T-helper 1 cell treated with Interleukin-12 subunit alpha and Interleukin-12 subunit beta and Interleukin-4 antibody, amounts not matched to agents 30 μg/mL and 1 μg/mL, for 36 hours (primary cell): ENCODE measurements at regions not wholly inside any gene's neighbourhood (a gene's known extent, or its start where the extent isn't known, plus 50 kb on each side); places are given as distances from the start of the nearest gene placed in this dataset.

Source experiments
- H3K27ac Mint-ChIP-seq: one replicate; pipeline ENCODE4 v1.8.0; 2021; ENCODE audit warnings: mild to moderate bottlenecking, mixed read lengths
- H3K27me3 Mint-ChIP-seq: one replicate; pipeline ENCODE4 v1.8.0; 2021; ENCODE audit warnings: low read depth, mixed read lengths
- H3K36me3 Mint-ChIP-seq: one replicate; pipeline ENCODE4 v1.8.0; 2021; ENCODE audit warnings: low read depth, mixed read lengths
- H3K4me1 Mint-ChIP-seq: one replicate; pipeline ENCODE4 v1.8.0; 2021; ENCODE audit warnings: low read depth, mixed read lengths
- H3K4me3 Mint-ChIP-seq: one replicate; pipeline ENCODE4 v1.8.0; 2021; ENCODE audit warnings: mild to moderate bottlenecking, moderate library complexity, mixed read lengths
- H3K9me3 Mint-ChIP-seq: one replicate; pipeline ENCODE4 v1.8.0; 2021; ENCODE audit warnings: mixed read lengths

DNA sequence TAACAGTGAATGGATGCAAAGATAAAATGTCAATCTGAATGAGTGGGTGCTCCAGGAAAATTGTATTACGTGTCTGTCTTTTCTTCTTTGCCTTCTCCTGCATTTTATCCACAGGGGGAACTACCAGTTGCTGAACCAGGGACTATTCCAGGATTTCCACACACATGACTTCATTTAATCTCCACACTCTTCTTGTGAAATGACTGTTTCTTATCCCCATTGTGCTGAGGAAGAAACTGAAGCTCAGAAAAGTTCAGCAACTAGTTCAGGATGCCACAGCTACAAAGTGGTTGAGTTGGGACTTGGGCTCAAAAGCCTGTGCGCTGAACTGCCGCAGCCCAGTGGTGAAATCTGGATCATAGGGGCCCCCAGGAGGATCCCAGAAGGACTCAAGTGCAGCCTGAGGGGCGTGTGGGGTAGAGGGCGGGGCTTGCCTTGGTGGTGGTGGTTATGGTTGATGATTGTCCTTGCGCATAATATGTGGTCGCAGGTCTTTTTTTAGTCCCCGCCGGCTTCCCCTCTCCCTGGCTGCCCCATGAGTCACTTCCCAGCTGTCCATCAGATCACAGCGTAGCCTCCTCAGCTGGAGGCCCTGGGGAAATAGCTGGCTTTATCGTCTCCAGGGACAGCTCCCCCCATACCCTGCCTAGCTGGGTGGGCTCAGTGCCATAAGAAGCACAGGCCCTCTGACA lies 235.2 kb upstream of the CRY1 start:
- H3K4me3 Mint-ChIP-seq: no peak overlapping the region
- no peak overlapping the region for H3K27ac Mint-ChIP-seq
- no peaks in the 10 kb centered on the region for H3K9me3 Mint-ChIP-seq
- peaks cover 5% of the 10 kb centered on the region for H3K36me3 Mint-ChIP-seq
- H3K27me3 Mint-ChIP-seq: no peaks in the 10 kb centered on the region
- H3K4me1 Mint-ChIP-seq: peaks cover 66% of the 10 kb centered on the region

DNA sequence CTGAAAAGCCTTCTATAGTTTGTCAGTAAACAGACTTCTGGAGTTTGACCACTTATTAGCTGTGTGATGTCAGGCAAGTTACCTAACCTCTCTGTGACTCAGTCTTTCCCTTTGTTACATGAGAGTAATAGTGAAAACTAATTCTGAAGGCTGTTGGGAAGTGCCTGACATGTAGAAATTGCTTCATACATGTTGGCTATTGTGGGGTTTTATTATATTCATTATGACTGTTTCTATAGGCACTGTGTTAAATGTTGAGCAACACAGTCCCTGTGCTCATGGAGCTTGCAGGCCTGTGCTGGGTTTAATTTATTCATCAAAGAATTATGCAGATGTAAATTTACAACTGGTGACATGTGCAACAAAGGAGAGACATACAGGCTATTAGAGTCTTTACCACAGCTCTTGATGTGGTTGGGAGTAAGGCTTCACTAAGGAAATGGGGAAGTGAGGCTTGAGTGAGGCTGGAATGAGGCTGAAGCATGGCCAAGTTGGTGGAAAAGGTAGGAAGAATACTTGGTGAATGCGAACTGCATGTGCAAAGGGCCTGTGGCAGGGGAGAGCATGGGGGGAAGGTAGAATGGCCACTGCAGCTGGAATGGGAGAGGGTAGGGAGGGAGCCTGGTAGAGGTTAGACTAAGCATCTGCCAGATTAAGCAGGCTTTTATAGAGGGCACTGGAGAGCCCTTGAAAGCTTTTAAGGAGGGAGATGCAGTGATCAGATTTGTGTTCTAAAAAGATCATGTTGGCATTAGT lies 236.4 kb upstream of the CRY1 start:
- Mint-ChIP-seq H3K4me3 (peak overlapping the region; percentile 18), H3K4me1 (peaks cover 66% of the 10 kb centered on the region), H3K27me3 (no peaks in the 10 kb centered on the region), H3K36me3 (peaks cover 13% of the 10 kb centered on the region), H3K27ac (no peak overlapping the region), H3K9me3 (no peaks in the 10 kb centered on the region)

DNA sequence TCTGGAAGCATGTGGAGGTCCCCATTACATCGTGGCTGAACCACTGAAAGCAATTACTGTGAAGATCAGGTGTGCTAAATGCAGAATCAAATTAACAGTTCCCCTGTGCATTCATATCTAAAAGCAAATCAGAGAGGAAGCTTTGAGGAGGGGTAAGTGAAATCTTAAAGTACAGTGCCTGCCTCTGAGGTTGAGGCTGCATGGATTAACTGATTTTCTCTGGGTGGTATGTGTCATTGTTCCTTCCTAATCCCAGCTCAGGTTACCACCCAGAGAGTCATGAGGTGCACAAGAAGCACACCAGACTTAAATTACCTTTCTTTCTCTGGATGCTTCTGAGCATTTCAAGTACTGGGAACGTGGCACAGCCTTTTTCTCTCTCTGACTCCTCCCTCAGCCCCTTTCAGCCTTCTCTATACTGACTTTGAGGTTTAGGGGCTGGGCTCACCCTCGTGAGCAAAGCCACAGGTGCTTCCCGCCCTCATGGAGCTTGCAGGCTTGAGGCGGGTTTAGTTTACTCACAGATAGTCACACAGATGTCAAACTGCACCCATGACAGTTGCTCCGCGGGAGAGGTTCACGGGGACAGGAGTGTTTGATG lies 237.6 kb upstream of the CRY1 start:
- Mint-ChIP-seq H3K4me1 (peaks cover 69% of the 10 kb centered on the region), H3K36me3 (peaks cover 15% of the 10 kb centered on the region), H3K9me3 (no peaks in the 10 kb centered on the region), H3K4me3 (peak overlapping the region; percentile 27), H3K27ac (peak overlapping the region; percentile 8), H3K27me3 (no peaks in the 10 kb centered on the region)

DNA sequence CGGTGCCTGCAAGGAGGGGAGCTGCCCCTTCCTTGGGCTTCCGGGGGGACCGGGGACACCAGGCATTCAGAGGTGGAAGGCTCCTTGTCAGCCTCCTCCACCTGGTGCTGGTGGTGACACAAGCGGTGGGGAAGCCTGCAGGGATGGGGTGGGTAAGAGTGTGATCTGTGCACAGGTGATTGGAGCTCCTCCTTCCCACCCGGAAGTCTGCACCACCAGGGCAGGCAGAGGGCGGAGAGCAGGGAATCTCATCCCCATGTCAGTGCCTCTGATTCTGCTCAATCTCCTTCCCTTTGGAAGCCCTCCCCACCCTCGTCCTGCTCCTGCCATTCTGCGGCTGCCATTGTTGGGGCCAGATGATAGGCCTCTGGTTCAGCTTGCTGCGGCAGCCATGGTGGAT lies 238.1 kb upstream of the CRY1 start:
- peak overlapping the region; percentile 8 for H3K27ac Mint-ChIP-seq
- peaks cover 15% of the 10 kb centered on the region for H3K36me3 Mint-ChIP-seq
- no peaks in the 10 kb centered on the region for H3K9me3 Mint-ChIP-seq
- H3K27me3 Mint-ChIP-seq: no peaks in the 10 kb centered on the region
- no peak overlapping the region for H3K4me3 Mint-ChIP-seq
- peaks cover 66% of the 10 kb centered on the region for H3K4me1 Mint-ChIP-seq

DNA sequence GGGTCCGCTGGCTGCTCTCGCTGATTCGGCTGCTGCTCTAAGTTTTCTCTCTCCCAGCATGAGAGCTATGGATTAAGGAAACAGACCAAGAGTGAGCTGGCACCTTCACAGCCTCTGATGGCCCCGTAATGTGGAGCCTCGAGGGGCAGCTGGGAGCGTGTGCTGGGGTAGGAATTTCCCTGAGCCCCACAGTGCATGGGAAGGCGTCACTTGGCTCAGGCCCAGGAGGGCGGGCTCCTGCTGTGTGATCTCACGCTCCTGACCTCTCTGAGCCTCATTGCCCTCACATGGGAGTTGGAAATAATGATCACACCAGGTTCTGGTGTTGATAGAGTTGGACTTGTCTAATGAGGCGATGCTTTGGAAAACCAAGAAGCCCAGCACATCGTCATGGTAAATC lies 238.6 kb upstream of the CRY1 start:
- Mint-ChIP-seq H3K36me3 (peaks cover 15% of the 10 kb centered on the region), H3K27me3 (no peaks in the 10 kb centered on the region), H3K9me3 (no peaks in the 10 kb centered on the region), H3K4me1 (peaks cover 63% of the 10 kb centered on the region), H3K4me3 (no peak overlapping the region), H3K27ac (no peak overlapping the region)

DNA sequence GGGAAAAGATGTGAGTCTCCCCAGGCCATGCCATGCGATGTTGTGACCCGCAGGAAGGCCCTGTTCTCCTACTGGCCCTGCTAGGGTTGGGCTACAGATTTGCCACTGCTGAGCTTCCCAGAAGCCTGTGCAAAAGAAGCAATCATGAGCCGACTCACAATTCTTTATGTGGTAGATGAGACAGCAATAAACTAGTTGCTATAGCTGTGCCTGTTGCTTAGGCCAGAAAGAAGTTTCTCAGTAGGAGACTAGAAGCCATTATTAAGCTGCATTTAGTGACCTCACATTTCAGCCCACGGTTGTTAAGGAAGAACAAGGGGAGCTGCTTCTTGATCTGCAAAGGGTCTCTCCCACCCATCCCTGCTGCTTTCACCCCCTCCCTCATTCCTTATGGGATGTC lies 239.4 kb upstream of the CRY1 start:
- Mint-ChIP-seq H3K4me3 (no peak overlapping the region), H3K4me1 (peaks cover 63% of the 10 kb centered on the region), H3K36me3 (peaks cover 15% of the 10 kb centered on the region), H3K9me3 (no peaks in the 10 kb centered on the region), H3K27ac (no peak overlapping the region), H3K27me3 (no peaks in the 10 kb centered on the region)

DNA sequence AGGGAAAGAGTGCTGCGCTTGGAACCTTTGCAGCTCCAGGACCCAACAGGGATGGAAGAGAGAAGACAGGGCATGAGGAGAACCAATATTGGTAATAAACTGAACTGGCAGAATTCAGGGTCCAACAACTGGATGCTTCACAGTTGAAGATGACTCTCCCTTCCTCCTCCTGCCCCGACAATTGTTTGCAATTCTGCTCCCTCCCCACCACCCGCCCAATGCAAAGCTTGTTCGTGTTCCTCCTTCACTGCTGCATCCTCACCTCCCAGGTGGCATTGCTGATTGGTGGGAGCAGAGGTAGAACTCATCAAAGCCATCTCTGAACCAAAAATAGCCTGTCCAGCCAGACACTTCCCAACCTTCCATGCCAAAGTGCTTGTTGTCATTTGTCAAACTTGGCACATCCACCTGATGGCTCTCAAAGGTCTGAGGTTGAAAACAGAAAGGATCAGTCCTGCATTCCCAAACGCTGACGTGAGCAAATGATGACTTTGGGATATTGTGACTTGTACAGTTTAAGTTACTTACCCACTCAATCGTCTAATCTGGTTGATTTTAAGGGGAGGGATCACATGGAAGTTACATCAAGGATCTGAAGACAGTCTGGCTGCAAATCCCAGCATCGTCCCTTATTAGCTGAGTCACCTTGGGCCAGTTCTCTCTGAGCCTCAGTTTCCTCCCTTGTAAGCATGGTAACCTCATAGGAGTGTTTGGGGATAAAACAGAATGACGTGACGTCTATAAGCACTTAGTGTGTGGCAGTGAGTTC lies 242.6 kb upstream of the CRY1 start:
- Mint-ChIP-seq H3K27me3 (no peaks in the 10 kb centered on the region), H3K4me1 (peaks cover 49% of the 10 kb centered on the region), H3K4me3 (no peak overlapping the region), H3K36me3 (peaks cover 19% of the 10 kb centered on the region), H3K9me3 (no peaks in the 10 kb centered on the region), H3K27ac (no peak overlapping the region)

DNA sequence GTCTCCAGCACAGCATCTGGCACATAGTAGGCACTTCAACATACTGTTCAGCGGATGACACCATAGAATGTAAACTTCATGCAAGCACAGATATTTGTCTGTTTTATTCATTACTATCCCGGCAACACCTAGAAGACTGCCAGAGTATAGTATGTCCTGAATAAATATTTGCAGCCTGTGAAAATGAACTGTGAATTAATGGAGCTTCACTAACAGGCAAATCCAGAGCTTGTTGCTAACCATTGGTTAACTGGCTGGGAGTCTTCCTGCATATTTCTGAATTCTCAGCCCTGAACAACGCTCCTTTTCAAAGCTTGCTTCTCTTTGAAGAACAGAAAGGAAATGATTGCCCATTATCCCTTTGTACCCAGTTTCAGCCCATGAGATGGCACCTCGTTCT lies 243.3 kb upstream of the CRY1 start:
- H3K27ac Mint-ChIP-seq: no peak overlapping the region
- H3K4me3 Mint-ChIP-seq: no peak overlapping the region
- no peaks in the 10 kb centered on the region for H3K9me3 Mint-ChIP-seq
- no peaks in the 10 kb centered on the region for H3K27me3 Mint-ChIP-seq
- H3K36me3 Mint-ChIP-seq: peaks cover 21% of the 10 kb centered on the region
- peaks cover 47% of the 10 kb centered on the region for H3K4me1 Mint-ChIP-seq

DNA sequence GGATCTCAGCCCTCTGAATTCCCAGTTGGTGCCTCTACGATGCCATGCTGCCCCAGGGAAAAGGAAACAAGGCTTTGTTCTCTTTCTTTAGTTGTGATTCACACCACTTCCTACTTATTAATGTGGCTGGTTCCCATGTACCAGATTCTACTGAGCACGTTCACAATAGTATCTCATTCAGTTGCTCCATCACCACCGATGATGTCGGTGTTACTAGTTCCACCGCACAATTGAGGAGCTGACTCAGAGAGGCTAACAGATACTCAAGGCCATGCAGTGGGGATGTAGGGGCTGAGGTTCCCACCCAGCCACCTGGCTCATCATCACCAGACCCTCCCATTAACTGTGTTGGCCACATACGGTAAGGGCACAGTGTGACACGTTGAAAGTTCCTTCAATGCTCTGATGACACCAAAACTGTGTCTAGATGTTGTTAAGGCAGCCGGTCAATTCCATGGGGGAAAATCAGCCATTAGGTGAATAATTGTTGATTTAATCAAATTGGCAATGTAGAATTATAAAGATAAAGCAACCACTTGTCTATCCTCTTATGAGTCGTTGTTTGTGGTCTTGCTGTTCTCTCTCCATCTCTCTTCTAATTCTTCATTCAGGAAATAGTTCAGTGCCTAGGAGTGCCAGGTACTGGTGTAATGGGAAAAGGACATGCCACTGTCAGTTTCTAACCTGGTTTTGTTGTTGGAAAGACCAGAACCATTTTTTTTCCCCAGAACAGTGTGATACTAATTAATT lies 244.2 kb upstream of the CRY1 start:
- peaks cover 27% of the 10 kb centered on the region for H3K36me3 Mint-ChIP-seq
- H3K27me3 Mint-ChIP-seq: no peaks in the 10 kb centered on the region
- peaks cover 41% of the 10 kb centered on the region for H3K4me1 Mint-ChIP-seq
- no peak overlapping the region for H3K4me3 Mint-ChIP-seq
- no peaks in the 10 kb centered on the region for H3K9me3 Mint-ChIP-seq
- no peak overlapping the region for H3K27ac Mint-ChIP-seq

DNA sequence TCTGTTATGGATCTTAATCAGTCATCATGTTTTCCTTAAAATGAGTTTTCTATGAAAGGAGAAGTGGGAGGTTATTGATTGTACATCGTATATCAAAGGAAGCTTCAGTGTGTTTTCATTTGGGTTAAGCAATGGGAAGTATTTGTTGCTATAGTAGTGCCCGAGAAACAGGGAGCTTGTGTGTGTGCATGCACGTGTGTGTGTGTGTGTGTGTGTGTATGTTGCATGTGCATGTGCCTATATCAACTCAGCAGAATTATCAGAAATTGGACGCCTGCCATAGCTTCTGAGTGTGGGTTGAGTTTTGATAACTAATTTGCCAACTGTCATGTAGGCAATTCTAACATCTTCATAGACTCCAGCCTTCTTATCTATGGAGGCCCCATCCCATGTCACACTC lies 246.1 kb upstream of the CRY1 start:
- no peak overlapping the region for H3K4me3 Mint-ChIP-seq
- peaks cover 28% of the 10 kb centered on the region for H3K36me3 Mint-ChIP-seq
- no peak overlapping the region for H3K27ac Mint-ChIP-seq
- no peaks in the 10 kb centered on the region for H3K27me3 Mint-ChIP-seq
- peaks cover 6% of the 10 kb centered on the region for H3K9me3 Mint-ChIP-seq
- peaks cover 29% of the 10 kb centered on the region for H3K4me1 Mint-ChIP-seq

DNA sequence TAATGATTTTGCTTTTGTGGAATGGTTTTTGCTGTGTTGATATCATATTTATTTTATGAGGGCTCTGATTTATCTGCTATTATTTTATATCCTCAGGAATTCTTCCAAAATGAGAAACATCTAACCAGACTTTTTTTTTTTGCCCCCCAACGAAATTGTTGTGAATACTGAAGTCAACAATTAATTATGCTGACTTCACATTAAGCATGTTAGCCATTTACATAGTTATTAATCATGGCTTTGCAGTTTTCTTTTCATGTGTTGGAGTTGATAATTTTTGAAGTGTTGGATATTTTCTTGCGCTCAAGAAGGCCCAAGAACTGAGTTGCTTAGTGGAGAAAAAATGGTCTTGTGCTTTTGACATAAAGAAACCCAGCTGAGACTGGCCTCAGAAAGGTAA lies 246.6 kb upstream of the CRY1 start:
- peaks cover 27% of the 10 kb centered on the region for H3K4me1 Mint-ChIP-seq
- H3K9me3 Mint-ChIP-seq: peaks cover 6% of the 10 kb centered on the region
- no peak overlapping the region for H3K4me3 Mint-ChIP-seq
- H3K27me3 Mint-ChIP-seq: no peaks in the 10 kb centered on the region
- H3K36me3 Mint-ChIP-seq: peaks cover 26% of the 10 kb centered on the region
- H3K27ac Mint-ChIP-seq: no peak overlapping the region

DNA sequence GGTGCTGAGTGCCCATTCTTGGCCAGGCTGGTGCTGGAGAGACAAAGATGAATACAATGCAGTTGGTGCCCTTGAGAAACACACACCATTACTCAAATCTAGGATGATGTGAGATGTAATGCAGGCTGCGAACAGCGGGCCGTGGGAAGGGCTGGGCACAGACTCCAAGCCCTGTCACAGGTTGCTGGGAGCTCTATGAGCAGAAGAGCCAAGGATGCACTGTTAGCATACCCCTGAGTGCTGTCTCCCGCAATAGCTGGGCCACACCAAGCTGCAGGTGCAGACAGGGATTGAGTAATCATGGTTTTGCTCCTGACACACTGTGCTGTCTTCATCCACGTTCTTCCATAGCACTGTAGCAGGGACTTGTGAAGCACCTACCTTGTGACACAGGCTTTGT lies 247.5 kb upstream of the CRY1 start:
- H3K9me3 Mint-ChIP-seq: peaks cover 7% of the 10 kb centered on the region
- no peak overlapping the region for H3K27ac Mint-ChIP-seq
- H3K4me1 Mint-ChIP-seq: peaks cover 25% of the 10 kb centered on the region
- H3K27me3 Mint-ChIP-seq: no peaks in the 10 kb centered on the region
- peaks cover 29% of the 10 kb centered on the region for H3K36me3 Mint-ChIP-seq
- H3K4me3 Mint-ChIP-seq: no peak overlapping the region

DNA sequence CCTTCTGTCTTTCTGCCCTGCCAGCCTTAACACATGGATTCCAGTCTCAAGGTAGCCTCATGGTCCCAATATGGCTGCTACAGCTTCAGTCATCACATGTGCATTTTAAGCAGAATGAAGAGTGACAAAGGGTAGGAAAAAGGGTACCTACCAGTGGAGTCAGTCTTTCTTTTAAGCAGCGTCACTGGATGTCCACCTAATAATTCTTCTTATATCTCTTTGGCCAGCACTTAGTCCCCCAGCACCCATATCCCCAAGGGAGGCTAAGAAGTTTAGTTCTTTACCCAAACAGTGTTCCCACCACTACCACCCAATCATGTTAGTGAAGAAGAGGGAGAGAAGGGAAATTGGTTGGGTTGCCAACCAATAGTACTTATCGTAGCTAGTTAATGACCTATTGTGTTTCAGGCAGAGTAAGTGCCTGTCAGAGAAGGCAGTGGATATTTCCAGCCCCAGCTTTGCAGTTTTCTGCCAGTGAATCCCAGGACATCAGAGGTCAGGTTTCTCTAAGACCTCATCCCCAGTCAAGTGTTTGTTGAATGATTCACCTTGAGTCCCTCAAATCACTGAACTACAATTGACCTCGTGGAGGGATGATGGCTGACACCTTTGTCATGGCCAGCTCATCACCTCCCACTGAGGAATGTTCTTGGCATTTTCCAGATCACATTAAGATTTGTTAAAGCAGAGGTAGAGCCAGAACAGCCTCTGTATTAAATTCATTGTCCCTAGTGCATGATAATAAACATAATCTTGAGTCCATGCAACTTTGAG lies 250.9 kb upstream of the CRY1 start:
- H3K4me3 Mint-ChIP-seq: no peak overlapping the region
- H3K9me3 Mint-ChIP-seq: peaks cover 15% of the 10 kb centered on the region
- H3K27ac Mint-ChIP-seq: no peak overlapping the region
- H3K36me3 Mint-ChIP-seq: peaks cover 33% of the 10 kb centered on the region
- peaks cover 26% of the 10 kb centered on the region for H3K4me1 Mint-ChIP-seq
- H3K27me3 Mint-ChIP-seq: no peaks in the 10 kb centered on the region
